ENCODE measurements at regions not wholly inside any gene's neighbourhood (a gene's known extent, or its start where the extent isn't known, plus 50 kb on each side); places are given as distances from the start of the nearest gene placed in this dataset.
"Not testable (repeated sequence)": the region's sequence is repeated elsewhere in the genome, so short reads cannot be mapped to it uniquely, and the experiment has no call there.

- H3K27ac ChIP-seq = no peak overlapping the region
- no peak overlapping the region for H3K9ac ChIP-seq
- no peak overlapping the region for H2AFZ ChIP-seq (ENCODE audit: low read depth)
- H3K36me3 ChIP-seq (ENCODE audit: insufficient read depth) = no peaks in the 10 kb centered on the region
- no peak overlapping the region for H3K4me3 ChIP-seq (IDR thresholded peaks at IDR 0.05; ENCODE audit: insufficient read depth, low read depth, low read length)
- no peaks in the 10 kb centered on the region for H3K79me2 ChIP-seq (ENCODE audit: insufficient read depth, low read depth)
- H4K20me1 ChIP-seq (ENCODE audit: insufficient read depth) = no peaks in the 10 kb centered on the region
- TF ChIP-seq CTCF (conservative IDR thresholded peaks at IDR 0.05; ENCODE audit: low read depth, low read length) = no peak
- no peaks in the 10 kb centered on the region for H3K4me1 ChIP-seq (ENCODE audit: low read depth, poor library complexity, severe bottlenecking)
- no peak overlapping the region for H3K4me2 ChIP-seq
- H3K27me3 ChIP-seq (ENCODE audit: insufficient read depth, low read depth) = no peaks in the 10 kb centered on the region
Observed at GRCh38 chr3:69488026-69488425, 102.1 kb upstream of the FRMD4B start.

- Histone ChIP-seq H3K36me3 (ENCODE audit: insufficient read depth) (no peaks in the 10 kb centered on the region), H4K20me1 (ENCODE audit: insufficient read depth) (no peaks in the 10 kb centered on the region)
- no peak for TF ChIP-seq CTCF (conservative IDR thresholded peaks at IDR 0.05; ENCODE audit: low read depth, low read length)
Observed at GRCh38 chr3:69485489-69485888, 99.6 kb upstream of the FRMD4B start.

GRCh38 chr3:69484507-69485393 is 98.9 kb upstream of the FRMD4B start:
- H4K20me1 ChIP-seq (ENCODE audit: insufficient read depth) = no peaks in the 10 kb centered on the region
- no peak overlapping the region for H2AFZ ChIP-seq (ENCODE audit: low read depth)
- H3K79me2 ChIP-seq (ENCODE audit: insufficient read depth, low read depth) = no peaks in the 10 kb centered on the region
- no peak overlapping the region for H3K27ac ChIP-seq
- no peaks in the 10 kb centered on the region for H3K4me1 ChIP-seq (ENCODE audit: low read depth, poor library complexity, severe bottlenecking)
- no peak overlapping the region for H3K4me2 ChIP-seq
- H3K27me3 ChIP-seq (ENCODE audit: insufficient read depth, low read depth) = no peaks in the 10 kb centered on the region
- H3K9ac ChIP-seq = no peak overlapping the region
- H3K36me3 ChIP-seq (ENCODE audit: insufficient read depth) = no peaks in the 10 kb centered on the region
- TF ChIP-seq CTCF (conservative IDR thresholded peaks at IDR 0.05; ENCODE audit: low read depth, low read length) = no peak
- H3K4me3 ChIP-seq (IDR thresholded peaks at IDR 0.05; ENCODE audit: insufficient read depth, low read depth, low read length) = no peak overlapping the region

More at GRCh38 chr3:69485489-69485888, 99.6 kb upstream of the FRMD4B start:
- Histone ChIP-seq H3K4me1 (ENCODE audit: low read depth, poor library complexity, severe bottlenecking) (no peaks in the 10 kb centered on the region), H3K9ac (no peak overlapping the region), H3K4me3 (IDR thresholded peaks at IDR 0.05; ENCODE audit: insufficient read depth, low read depth, low read length) (no peak overlapping the region), H3K27me3 (ENCODE audit: insufficient read depth, low read depth) (no peaks in the 10 kb centered on the region), H3K79me2 (ENCODE audit: insufficient read depth, low read depth) (no peaks in the 10 kb centered on the region), H2AFZ (ENCODE audit: low read depth) (no peak overlapping the region), H3K4me2 (no peak overlapping the region), H3K27ac (no peak overlapping the region)

- no peaks in the 10 kb centered on the region for H3K27me3 ChIP-seq (ENCODE audit: insufficient read depth, low read depth)
- TF ChIP-seq CTCF (conservative IDR thresholded peaks at IDR 0.05; ENCODE audit: low read depth, low read length) = no peak
- H3K4me1 ChIP-seq (ENCODE audit: low read depth, poor library complexity, severe bottlenecking) = no peaks in the 10 kb centered on the region
- no peak overlapping the region for H3K9ac ChIP-seq
- H2AFZ ChIP-seq (ENCODE audit: low read depth) = no peak overlapping the region
- no peak overlapping the region for H3K4me3 ChIP-seq (IDR thresholded peaks at IDR 0.05; ENCODE audit: insufficient read depth, low read depth, low read length)
- H3K4me2 ChIP-seq = no peak overlapping the region
- H3K79me2 ChIP-seq (ENCODE audit: insufficient read depth, low read depth) = no peaks in the 10 kb centered on the region
- H3K36me3 ChIP-seq (ENCODE audit: insufficient read depth) = no peaks in the 10 kb centered on the region
- H4K20me1 ChIP-seq (ENCODE audit: insufficient read depth) = no peaks in the 10 kb centered on the region
- no peak overlapping the region for H3K27ac ChIP-seq
Observed at GRCh38 chr3:69483449-69483848, 97.6 kb upstream of the FRMD4B start.

- not testable (repeated sequence) for H3K9ac ChIP-seq; H3K27me3 ChIP-seq (ENCODE audit: insufficient read depth, low read depth); H4K20me1 ChIP-seq (ENCODE audit: insufficient read depth); H3K4me3 ChIP-seq (IDR thresholded peaks at IDR 0.05; ENCODE audit: insufficient read depth, low read depth, low read length); H3K4me1 ChIP-seq (ENCODE audit: low read depth, poor library complexity, severe bottlenecking); H2AFZ ChIP-seq (ENCODE audit: low read depth); H3K36me3 ChIP-seq (ENCODE audit: insufficient read depth); H3K4me2 ChIP-seq; H3K79me2 ChIP-seq (ENCODE audit: insufficient read depth, low read depth); H3K27ac ChIP-seq
Observed at GRCh38 chr3:69480986-69481385, 95.1 kb upstream of the FRMD4B start.

Measured in KMS-11 (cell line).